Neural crest cell (in vitro differentiated cells): ENCODE measurements at regions not wholly inside any gene's neighbourhood (a gene's known extent, or its start where the extent isn't known, plus 50 kb on each side); places are given as distances from the start of the nearest gene placed in this dataset.
A peak's percentile ranks its signal among the peaks of the same experiment; 100 is the strongest.

Source experiments
- DNase-seq: peaks from one replicate; pipeline ENCODE4 v3.0.0; 2021; ENCODE audit warnings: low read depth, mixed read lengths, low spot score
- H3K27ac Mint-ChIP-seq: one replicate; pipeline ENCODE4 v1.8.0; 2021; ENCODE audit warnings: mild to moderate bottlenecking, mixed read lengths; ENCODE audit not compliant: unreplicated experiment
- H3K27me3 Mint-ChIP-seq: 2 replicates; pipeline ENCODE4 v1.8.0; 2021; ENCODE audit warnings: low read depth, mild to moderate bottlenecking, mixed read lengths
- H3K36me3 Mint-ChIP-seq: 2 replicates; pipeline ENCODE4 v1.8.0; 2021; ENCODE audit warnings: low read depth, mild to moderate bottlenecking, mixed read lengths
- H3K4me1 Mint-ChIP-seq: 2 replicates; pipeline ENCODE4 v1.8.0; 2021; ENCODE audit warnings: mixed read lengths
- H3K4me3 Mint-ChIP-seq: one replicate; pipeline ENCODE4 v1.8.0; 2021; ENCODE audit warnings: mild to moderate bottlenecking, mixed read lengths
- H3K9me3 Mint-ChIP-seq: 2 replicates; pipeline ENCODE4 v1.8.0; 2021; ENCODE audit warnings: mixed read lengths
- TF ChIP-seq, protein P1 (sequence below): fragments of 200-600 bp; sonication (generic); conservative IDR thresholded peaks from 2 replicates; pipeline ENCODE4 v1.5.0; 2021; ENCODE audit warnings: antibody characterized with exemption, mild to moderate bottlenecking

DNA sequence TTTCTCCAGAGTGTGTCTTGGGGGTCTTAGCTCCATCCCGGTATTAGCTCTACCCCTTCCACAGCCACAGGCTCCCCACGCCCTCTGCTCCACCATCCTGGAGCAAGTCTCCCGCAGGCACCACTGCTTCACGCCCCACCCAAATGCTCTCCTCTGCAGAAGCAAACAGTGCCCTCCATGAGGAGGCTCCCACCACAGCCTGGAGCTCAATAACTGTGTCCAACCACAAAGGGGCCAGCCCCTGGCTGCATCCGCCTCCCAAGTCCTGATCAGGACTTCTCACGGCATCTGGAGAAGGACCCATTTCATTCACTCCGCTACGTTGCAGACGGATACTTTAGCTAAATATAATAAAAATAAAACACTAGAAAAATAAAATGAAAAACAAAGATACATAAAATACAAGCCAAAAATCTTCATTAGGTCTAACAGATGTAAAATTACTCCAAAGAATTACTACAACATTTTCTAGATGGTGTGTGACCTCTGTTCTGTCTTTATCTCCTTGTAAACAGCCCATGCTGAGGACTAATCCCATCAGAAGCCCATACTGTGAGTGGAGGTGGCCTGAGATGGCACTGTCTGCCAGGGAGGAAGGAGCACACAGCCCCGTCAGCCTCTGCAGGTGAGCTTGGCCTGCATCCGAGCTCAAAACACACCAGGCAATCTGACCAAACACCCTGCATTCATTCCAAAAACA lies 210.8 kb upstream of the RAB6C start:
- Mint-ChIP-seq H3K27ac (peak overlapping the region; percentile 35), H3K27me3 (peaks cover 2% of the 10 kb centered on the region), H3K36me3 (no peaks in the 10 kb centered on the region), H3K4me3 (no peak overlapping the region), H3K9me3 (no peaks in the 10 kb centered on the region), H3K4me1 (no peaks in the 10 kb centered on the region)
- no peak for DNase-seq
- TF ChIP-seq, protein P1, sequence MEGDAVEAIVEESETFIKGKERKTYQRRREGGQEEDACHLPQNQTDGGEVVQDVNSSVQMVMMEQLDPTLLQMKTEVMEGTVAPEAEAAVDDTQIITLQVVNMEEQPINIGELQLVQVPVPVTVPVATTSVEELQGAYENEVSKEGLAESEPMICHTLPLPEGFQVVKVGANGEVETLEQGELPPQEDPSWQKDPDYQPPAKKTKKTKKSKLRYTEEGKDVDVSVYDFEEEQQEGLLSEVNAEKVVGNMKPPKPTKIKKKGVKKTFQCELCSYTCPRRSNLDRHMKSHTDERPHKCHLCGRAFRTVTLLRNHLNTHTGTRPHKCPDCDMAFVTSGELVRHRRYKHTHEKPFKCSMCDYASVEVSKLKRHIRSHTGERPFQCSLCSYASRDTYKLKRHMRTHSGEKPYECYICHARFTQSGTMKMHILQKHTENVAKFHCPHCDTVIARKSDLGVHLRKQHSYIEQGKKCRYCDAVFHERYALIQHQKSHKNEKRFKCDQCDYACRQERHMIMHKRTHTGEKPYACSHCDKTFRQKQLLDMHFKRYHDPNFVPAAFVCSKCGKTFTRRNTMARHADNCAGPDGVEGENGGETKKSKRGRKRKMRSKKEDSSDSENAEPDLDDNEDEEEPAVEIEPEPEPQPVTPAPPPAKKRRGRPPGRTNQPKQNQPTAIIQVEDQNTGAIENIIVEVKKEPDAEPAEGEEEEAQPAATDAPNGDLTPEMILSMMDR = no peak

DNA sequence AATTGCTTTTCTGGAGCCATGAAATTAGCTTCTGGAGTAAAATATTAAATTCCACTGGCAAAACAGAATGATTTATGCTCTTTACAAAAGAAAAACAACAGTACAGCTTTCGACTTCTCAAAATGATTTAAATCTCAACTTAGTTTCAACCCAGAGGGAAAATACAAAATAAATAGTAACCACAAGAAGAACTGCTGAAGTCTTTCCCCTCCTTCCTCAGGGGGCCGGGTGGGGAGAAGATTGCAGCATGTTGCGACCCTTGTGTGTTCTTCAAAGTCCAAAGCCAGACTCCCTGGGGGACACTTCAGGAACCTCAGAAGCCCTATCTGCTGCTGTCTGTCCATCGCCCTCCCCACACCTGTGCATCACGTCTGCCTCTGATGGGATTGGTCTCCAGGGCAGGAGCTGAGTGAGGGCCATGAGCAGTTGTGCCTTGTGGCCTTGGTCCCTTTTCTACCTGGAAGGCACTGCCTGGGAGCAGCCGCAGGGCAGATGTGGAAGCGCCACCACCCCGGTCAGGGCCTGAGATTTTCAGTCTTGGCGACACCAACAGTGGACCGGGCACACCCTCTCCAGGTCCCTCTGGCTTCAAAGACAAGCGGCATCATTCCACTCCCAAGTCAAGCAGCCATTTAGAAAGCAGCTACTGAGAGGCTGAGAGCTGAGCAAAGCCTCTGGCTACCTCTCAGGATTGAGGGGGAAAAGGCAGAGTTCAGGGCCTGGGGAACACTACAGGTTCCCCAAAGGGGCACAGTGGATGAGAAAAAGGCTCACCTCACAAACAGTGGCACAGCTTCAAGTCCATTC lies 210.1 kb upstream of the RAB6C start:
- H3K27ac Mint-ChIP-seq = peak overlapping the region; percentile 6
- no peaks in the 10 kb centered on the region for H3K9me3 Mint-ChIP-seq
- no peaks in the 10 kb centered on the region for H3K4me1 Mint-ChIP-seq
- TF ChIP-seq, protein P1 = no peak
- H3K4me3 Mint-ChIP-seq = no peak overlapping the region
- no peak for DNase-seq
- H3K27me3 Mint-ChIP-seq = peaks cover 2% of the 10 kb centered on the region
- H3K36me3 Mint-ChIP-seq = no peaks in the 10 kb centered on the region

DNA sequence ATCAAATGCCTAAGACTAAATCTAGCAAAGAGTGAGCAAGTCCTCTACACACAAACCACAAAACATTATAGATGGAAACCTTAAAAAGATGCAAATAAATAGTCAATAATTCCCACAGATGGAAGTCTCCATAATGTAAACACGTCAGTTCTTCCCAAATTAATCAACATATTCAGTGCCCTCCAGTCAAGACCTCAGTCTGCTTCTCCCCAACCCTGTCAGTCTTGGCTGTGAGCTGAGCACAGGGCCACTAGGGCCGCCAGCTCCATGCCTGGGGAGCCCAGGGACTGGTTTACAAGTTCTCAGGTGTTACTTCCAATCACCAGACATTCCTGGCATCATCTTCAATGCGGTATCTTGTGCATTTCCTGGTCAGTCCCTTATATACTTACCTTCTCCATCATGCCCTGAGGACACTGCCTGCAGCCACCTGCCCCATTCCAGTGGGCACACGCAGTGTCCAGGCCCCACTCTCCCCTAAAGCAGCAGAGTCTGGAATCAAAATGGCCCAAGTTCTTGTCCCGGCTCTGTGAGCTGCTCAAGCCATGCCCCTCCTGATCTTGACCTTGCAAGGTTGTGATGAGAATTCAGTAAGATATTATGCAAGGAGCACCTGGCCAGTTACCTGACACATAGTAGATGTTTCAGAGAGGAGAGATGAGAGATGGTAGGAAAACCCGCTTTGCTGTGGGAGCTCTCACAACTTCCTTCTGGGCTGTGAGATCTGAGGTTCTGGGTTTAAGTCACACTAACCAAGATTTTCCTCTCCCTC lies 207.9 kb upstream of the RAB6C start:
- Mint-ChIP-seq H3K36me3 (no peaks in the 10 kb centered on the region), H3K9me3 (no peaks in the 10 kb centered on the region), H3K27me3 (peaks cover 2% of the 10 kb centered on the region), H3K4me3 (no peak overlapping the region), H3K4me1 (no peaks in the 10 kb centered on the region), H3K27ac (no peak overlapping the region)
- TF ChIP-seq, protein P1 = no peak
- no peak for DNase-seq

DNA sequence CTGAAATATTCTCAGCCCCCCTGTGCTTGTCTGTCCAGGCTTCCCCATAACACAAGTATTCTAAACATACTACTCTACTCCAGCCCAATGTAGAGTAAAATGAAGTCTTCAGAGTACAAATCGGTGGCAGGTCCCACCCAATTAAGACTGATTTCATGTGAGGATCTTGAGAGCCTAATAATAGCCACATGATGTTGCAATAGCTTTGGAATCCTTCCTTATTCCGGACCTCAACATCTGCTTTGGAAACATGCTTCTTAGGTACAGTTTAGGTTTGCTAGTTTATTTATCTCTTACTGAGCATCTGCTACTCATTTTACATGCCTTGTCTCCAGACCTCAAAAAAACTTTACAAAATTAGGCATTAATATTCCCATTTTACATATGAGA lies 207.3 kb upstream of the RAB6C start:
- no peak for DNase-seq
- Mint-ChIP-seq H3K4me1 (no peaks in the 10 kb centered on the region), H3K9me3 (no peaks in the 10 kb centered on the region), H3K36me3 (no peaks in the 10 kb centered on the region), H3K4me3 (no peak overlapping the region), H3K27me3 (peaks cover 2% of the 10 kb centered on the region), H3K27ac (no peak overlapping the region)
- TF ChIP-seq, protein P1 = no peak

DNA sequence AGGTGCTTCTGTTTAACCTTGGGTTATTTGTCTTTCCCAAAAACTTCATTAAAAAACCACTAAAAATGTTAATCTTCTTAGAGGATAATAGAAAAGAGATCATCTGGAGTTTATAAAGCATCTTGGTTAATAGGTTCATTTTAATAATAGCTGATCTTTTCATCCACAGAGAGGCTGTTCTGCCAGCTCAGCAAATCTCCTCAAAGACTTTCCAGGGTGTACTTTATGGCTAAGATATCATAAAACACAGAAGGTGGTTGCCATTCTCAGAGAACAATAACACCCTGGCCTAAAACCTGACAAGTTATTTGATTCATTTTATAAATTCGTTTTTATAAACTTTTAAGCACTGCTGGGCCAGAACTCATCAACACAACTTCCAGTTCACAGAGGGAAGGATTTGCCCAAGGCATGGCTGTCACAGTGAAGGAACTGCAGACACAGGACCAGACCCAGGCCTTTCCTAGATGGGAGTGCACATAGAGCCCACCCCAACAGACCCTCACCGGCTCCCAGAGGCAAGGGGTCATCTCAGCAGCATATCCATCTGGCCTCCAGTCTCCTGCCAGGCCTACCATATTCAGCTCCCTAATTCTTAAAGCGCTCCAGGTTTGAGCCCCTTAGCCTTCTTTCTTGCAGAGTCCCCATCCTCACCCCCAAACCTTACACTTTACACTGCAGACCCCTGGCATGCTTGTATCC lies 203.4 kb upstream of the RAB6C start:
- Mint-ChIP-seq H3K36me3 (no peaks in the 10 kb centered on the region), H3K27ac (no peak overlapping the region), H3K9me3 (no peaks in the 10 kb centered on the region), H3K27me3 (no peaks in the 10 kb centered on the region), H3K4me3 (no peak overlapping the region), H3K4me1 (peaks cover 9% of the 10 kb centered on the region)
- DNase-seq = no peak
- TF ChIP-seq, protein P1 = no peak
